ENCODE measurements at regions not wholly inside any gene's neighbourhood (a gene's known extent, or its start where the extent isn't known, plus 50 kb on each side); places are given as distances from the start of the nearest gene placed in this dataset.

DNA sequence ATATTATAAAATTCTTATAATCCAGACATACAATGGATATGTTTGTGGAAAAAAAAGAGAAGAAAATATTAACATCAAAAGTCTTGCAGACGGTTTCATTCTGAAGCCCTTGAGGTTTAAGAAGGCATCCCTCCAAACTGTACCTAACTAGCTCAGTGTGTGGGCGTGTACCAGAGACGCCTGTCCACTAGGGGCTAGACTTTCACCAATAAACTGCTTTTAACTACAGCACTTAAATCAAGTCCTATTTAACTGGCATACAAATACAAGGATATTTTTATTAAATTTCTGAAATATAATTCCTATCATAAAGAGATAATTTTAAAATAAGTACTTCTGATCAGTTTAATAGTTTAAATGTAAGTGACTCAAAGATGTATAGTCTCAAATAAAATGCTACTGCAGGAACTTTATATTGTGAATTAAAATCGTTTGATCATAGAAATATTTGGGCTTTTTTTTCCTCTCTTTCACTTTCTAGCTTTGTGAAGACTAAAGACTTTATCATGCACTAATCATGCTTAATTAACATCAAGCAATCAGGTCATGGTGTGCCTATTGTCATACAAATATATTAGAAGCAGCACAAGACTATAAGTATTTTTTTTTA, 437.7 kb downstream of the SATB2 start:
- H3K36me3 ChIP-seq: no peaks in the 10 kb centered on the region
- intact Hi-C loops (cut with DNase I; ENCODE audit: low total_unique reads) (no loop called here), in situ Hi-C loops (cut with MboI; ENCODE audit: low sequenced_read_pairs in 4 of 4) (no loop called here)
- H3K4me3 ChIP-seq: no peak overlapping the region
- no peaks in the 10 kb centered on the region for H3K27me3 ChIP-seq
- ATAC-seq (no peak), DNase-seq (no peak)
- no peaks in the 10 kb centered on the region for H3K4me1 ChIP-seq
- no peak overlapping the region for H3K27ac ChIP-seq
- no peaks in the 10 kb centered on the region for H3K9me3 ChIP-seq
- TF ChIP-seq CTCF (IDR thresholded peaks at IDR 0.05 in 4 of 5, conservative IDR thresholded peaks at IDR 0.05 in 1 of 5): peak in 1 of 5 experiments; percentile 30
- TF ChIP-seq POLR2A (IDR thresholded peaks at IDR 0.05): no peak

- Histone ChIP-seq H3K4me3 (no peak overlapping the region), H3K36me3 (no peaks in the 10 kb centered on the region), H3K27me3 (no peaks in the 10 kb centered on the region), H3K4me1 (no peaks in the 10 kb centered on the region), H3K9me3 (no peaks in the 10 kb centered on the region), H3K27ac (no peak overlapping the region)
- no peak for ATAC-seq
- in situ Hi-C loops (cut with MboI; ENCODE audit: low sequenced_read_pairs in 4 of 4) (no loop called here), intact Hi-C loops (cut with DNase I; ENCODE audit: low total_unique reads) (no loop called here)
- DNase-seq: no peak
- TF ChIP-seq POLR2A (IDR thresholded peaks at IDR 0.05): no peak
Observed at GRCh38 chr2:199018826-199019225, 438.9 kb downstream of the SATB2 start.

DNA sequence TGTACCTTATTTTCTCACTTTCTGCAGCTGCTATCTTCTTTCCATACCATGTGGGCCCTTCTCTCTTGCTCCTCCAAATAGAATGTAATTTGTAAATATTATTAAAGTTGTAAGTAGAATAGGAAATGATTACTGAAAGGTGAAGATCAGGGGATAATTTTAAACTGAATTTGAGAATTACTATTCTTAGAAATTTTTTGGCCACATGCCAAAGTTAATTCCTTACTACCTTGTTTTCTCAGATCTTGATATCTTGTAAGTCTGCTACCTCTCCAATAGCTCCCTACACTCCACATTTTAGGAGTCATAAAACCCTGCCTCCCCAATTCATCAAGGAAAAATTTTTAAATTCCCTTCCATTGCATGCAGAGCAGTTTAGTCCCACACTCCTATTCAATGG, 442.7 kb downstream of the SATB2 start:
- H3K27me3 ChIP-seq: no peaks in the 10 kb centered on the region
- no peak for ATAC-seq
- H3K9me3 ChIP-seq: no peaks in the 10 kb centered on the region
- no peak overlapping the region for H3K27ac ChIP-seq
- no peak overlapping the region for H3K4me3 ChIP-seq
- in situ Hi-C loops (cut with MboI; ENCODE audit: low sequenced_read_pairs in 4 of 4) (no loop called here), intact Hi-C loops (cut with DNase I; ENCODE audit: low total_unique reads) (no loop called here)
- H3K4me1 ChIP-seq: no peaks in the 10 kb centered on the region
- no peak for TF ChIP-seq CTCF (IDR thresholded peaks at IDR 0.05 in 4 of 5, conservative IDR thresholded peaks at IDR 0.05 in 1 of 5)
- TF ChIP-seq POLR2A (IDR thresholded peaks at IDR 0.05): no peak
- DNase-seq: no peak
- no peaks in the 10 kb centered on the region for H3K36me3 ChIP-seq

DNA sequence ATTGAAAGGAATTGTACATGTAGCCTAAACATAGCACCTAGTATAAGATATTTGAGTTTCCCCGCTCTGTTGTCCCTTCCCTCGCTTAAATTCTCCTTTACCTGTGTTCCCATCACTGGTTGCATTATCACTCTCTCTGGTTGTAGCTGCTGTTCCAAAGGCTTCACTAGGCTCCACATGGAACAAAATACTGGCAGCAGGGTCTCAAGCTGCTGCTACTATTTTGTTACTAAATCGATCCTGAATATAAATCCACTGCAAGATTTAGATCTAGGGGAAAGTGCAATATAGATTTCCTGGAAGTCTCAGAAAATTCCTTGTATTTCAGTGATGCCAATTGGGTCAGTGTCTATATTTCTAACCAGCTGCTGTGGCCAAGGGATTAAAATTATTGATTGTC, 443.5 kb downstream of the SATB2 start:
- intact Hi-C loops (cut with DNase I; ENCODE audit: low total_unique reads): no loop called here
- no peak overlapping the region for H3K27ac ChIP-seq
- no peaks in the 10 kb centered on the region for H3K27me3 ChIP-seq
- H3K36me3 ChIP-seq: no peaks in the 10 kb centered on the region
- in situ Hi-C loops (cut with MboI; ENCODE audit: low sequenced_read_pairs in 4 of 4): no loop called here
- no peak for ATAC-seq
- H3K9me3 ChIP-seq: no peaks in the 10 kb centered on the region
- no peak for DNase-seq
- no peak overlapping the region for H3K4me3 ChIP-seq
- TF ChIP-seq POLR2A (IDR thresholded peaks at IDR 0.05) (no peak), CTCF (IDR thresholded peaks at IDR 0.05 in 4 of 5, conservative IDR thresholded peaks at IDR 0.05 in 1 of 5) (no peak)
- H3K4me1 ChIP-seq: no peaks in the 10 kb centered on the region

DNA sequence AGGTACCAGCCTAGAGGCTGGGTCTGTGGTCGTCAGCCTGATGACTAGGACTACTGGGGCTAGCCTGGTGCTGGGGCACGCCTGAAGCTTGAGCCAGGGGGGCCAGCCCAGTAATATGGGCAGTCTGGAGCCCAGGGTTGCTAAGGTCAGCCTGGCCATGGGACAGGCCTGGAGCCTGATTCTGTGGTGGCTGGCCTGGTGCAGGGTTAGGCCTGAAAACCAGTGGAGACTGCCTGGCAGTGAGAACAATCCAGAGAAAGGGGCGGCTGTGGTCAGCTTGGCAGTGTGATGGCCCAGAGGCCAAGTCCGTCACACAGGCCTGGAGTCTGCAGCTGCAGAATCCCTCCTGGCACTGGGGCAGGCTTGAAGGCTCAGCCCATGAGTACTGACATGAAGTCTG, 445.8 kb downstream of the SATB2 start:
- no peaks in the 10 kb centered on the region for H3K9me3 ChIP-seq
- in situ Hi-C loops (cut with MboI; ENCODE audit: low sequenced_read_pairs in 4 of 4): no loop called here
- DNase-seq (no peak), ATAC-seq (no peak)
- TF ChIP-seq CTCF (IDR thresholded peaks at IDR 0.05 in 4 of 5, conservative IDR thresholded peaks at IDR 0.05 in 1 of 5) (no peak), POLR2A (IDR thresholded peaks at IDR 0.05) (no peak)
- H3K4me3 ChIP-seq: no peak overlapping the region
- H3K27me3 ChIP-seq: no peaks in the 10 kb centered on the region
- no peaks in the 10 kb centered on the region for H3K36me3 ChIP-seq
- H3K27ac ChIP-seq: no peak overlapping the region
- H3K4me1 ChIP-seq: no peaks in the 10 kb centered on the region
- intact Hi-C loops (cut with DNase I; ENCODE audit: low total_unique reads): no loop called here

All from gastrocnemius medialis (tissue), 4 donors.